SK-N-SH (cell line): ENCODE measurements at regions not wholly inside any gene's neighbourhood (a gene's known extent, or its start where the extent isn't known, plus 50 kb on each side); places are given as distances from the start of the nearest gene placed in this dataset.

Experiments
- CTCF ChIA-PET: fragments of 300-600, 350-600 bp; formaldehyde crosslinking; extraction: SDS; loops from one replicate; lab custom pipeline; 2021; lab: Yijun Ruan, JAX
- POLR2A ChIA-PET: fragments of 350-600 bp; sonication (Branson Sonifier 250); formaldehyde crosslinking; extraction: SDS; loops from one replicate; lab custom pipeline; 2020; ENCODE audit warnings: antibody characterized with exemption, inconsistent platforms; lab: Yijun Ruan, JAX
- DNase-seq: peaks from one replicate; pipeline ENCODE4 v3.0.0; 2012
- H2AFZ ChIP-seq: fragments of 200-600 bp; sonication (generic); 2 replicates; pipeline ENCODE4 v1.8.1; 2016; ENCODE audit warnings: antibody characterized with exemption, mild to moderate bottlenecking, low read depth
- H3F3A ChIP-seq: fragments of 200-600 bp; sonication (generic); replicated peaks from 2 replicates; pipeline ENCODE3; 2016; ENCODE audit warnings: antibody characterized with exemption, mild to moderate bottlenecking; ENCODE audit not compliant: insufficient read depth
- H3K27ac ChIP-seq, 2 experiments: fragments of 200-500 bp in 1 of 2; fragments of 200-600 bp in 1 of 2; sonication (Bioruptor generic) in 1 of 2; sonication (generic), shearing (Covaris generic) in 1 of 2; 2 replicates each; pipeline versions ENCODE4 v1.5.1 to v1.6.1; 2014 to 2016; ENCODE audit warnings: low read depth in 2 of 2, inconsistent platforms in 1 of 2, low read length in 1 of 2, mild to moderate bottlenecking in 1 of 2, mixed read lengths in 1 of 2
- H3K27me3 ChIP-seq: fragments of 200-600 bp; sonication (generic), shearing (Covaris generic); 2 replicates; pipeline ENCODE4 v1.6.1; 2016; ENCODE audit warnings: mixed run types; ENCODE audit not compliant: insufficient read depth
- H3K36me3 ChIP-seq, 2 experiments: fragments of 200-500 bp in 1 of 2; fragments of 200-600 bp in 1 of 2; sonication (Bioruptor generic) in 1 of 2; sonication (generic) in 1 of 2; replicated peaks in 1 of 2; 2 replicates each; pipeline versions ENCODE3 to v1.5.1; 2014 to 2016; ENCODE audit warnings: low read length in 1 of 2, mild to moderate bottlenecking in 1 of 2; ENCODE audit not compliant: insufficient read depth in 2 of 2, control insufficient read depth in 1 of 2
- H3K4me1 ChIP-seq, 2 experiments: fragments of 200-500 bp in 1 of 2; fragments of 200-600 bp in 1 of 2; sonication (Bioruptor generic) in 1 of 2; sonication (generic), shearing (Covaris generic) in 1 of 2; 2 replicates each; pipeline versions ENCODE4 v1.5.1 to v1.6.1; 2014 to 2016; ENCODE audit warnings: low read depth in 1 of 2, low read length in 1 of 2, mixed run types in 1 of 2; ENCODE audit not compliant: insufficient read depth in 2 of 2, control insufficient read depth in 1 of 2
- H3K4me2 ChIP-seq: fragments of 200-600 bp; sonication (generic), shearing (Covaris generic); 2 replicates; pipeline ENCODE4 v1.6.1; 2017; ENCODE audit warnings: mixed run types
- H3K4me3 ChIP-seq, 2 experiments: fragments of 200-500 bp in 1 of 2; fragments of 200-600 bp in 1 of 2; sonication (Bioruptor generic) in 1 of 2; sonication (generic), shearing (Covaris generic) in 1 of 2; 2 replicates each; pipeline versions ENCODE4 v1.5.1 to v1.8.1; 2014 to 2016; ENCODE audit warnings: low read depth in 2 of 2, inconsistent platforms in 1 of 2, low read length in 1 of 2, mild to moderate bottlenecking in 1 of 2, mixed read lengths in 1 of 2, moderate library complexity in 1 of 2
- H3K79me2 ChIP-seq: fragments of 200-600 bp; sonication (generic); 2 replicates; pipeline ENCODE4 v1.8.1; 2017; ENCODE audit warnings: mild to moderate bottlenecking; ENCODE audit not compliant: insufficient read depth
- H3K9ac ChIP-seq: fragments of 200-600 bp; sonication (generic); 2 replicates; pipeline ENCODE4 v1.6.1; 2017; ENCODE audit warnings: mixed run types
- H3K9me2 ChIP-seq: fragments of 200-600 bp; sonication (generic); 2 replicates; pipeline ENCODE4 v1.6.1; 2017; ENCODE audit warnings: mixed run types
- H3K9me3 ChIP-seq: fragments of 200-600 bp; sonication (generic); 2 replicates; pipeline ENCODE4 v1.6.1; 2017; ENCODE audit warnings: mixed run types, mild to moderate bottlenecking, moderate library complexity
- H4K20me1 ChIP-seq: fragments of 200-600 bp; sonication (generic); 2 replicates; pipeline ENCODE4 v1.6.1; 2017; ENCODE audit warnings: mild to moderate bottlenecking, mixed run types; ENCODE audit not compliant: insufficient read depth
- CHD2 ChIP-seq: fragments of 150-350 bp; IDR thresholded peaks from 2 replicates; pipeline ENCODE4 v1.6.1; 2018; ENCODE audit warnings: low read length; ENCODE audit not compliant: partially characterized antibody
- JUND ChIP-seq: IDR thresholded peaks from 2 replicates; pipeline ENCODE4 v1.4.0; 2012
- NFIC ChIP-seq: IDR thresholded peaks from 2 replicates; pipeline ENCODE4 v1.4.0; 2012; ENCODE audit warnings: borderline replicate concordance
- NRF1 ChIP-seq: IDR thresholded peaks from 2 replicates; pipeline ENCODE4 v1.6.1; 2012; ENCODE audit warnings: low read depth, mild to moderate bottlenecking, low read length
- PBX3 ChIP-seq: IDR thresholded peaks from 2 replicates; pipeline ENCODE4; 2012
- RCOR1 ChIP-seq: fragments of 150-350 bp; IDR thresholded peaks from 2 replicates; pipeline ENCODE4 v1.6.1; 2017; ENCODE audit warnings: antibody characterized with exemption, low read length
- RFX5 ChIP-seq: IDR thresholded peaks from 2 replicates; pipeline ENCODE4 v1.6.1; 2012; ENCODE audit warnings: mild to moderate bottlenecking, improper control_type of control experiment, low read length
- RXRA ChIP-seq: IDR thresholded peaks from 2 replicates; pipeline ENCODE4 v1.4.0; 2012; ENCODE audit warnings: low read depth, mild to moderate bottlenecking, borderline replicate concordance
- SIN3A ChIP-seq: IDR thresholded peaks from 2 replicates; pipeline ENCODE4 v1.6.1; 2012; ENCODE audit warnings: low read depth, mild to moderate bottlenecking, low read length, moderate library complexity, borderline replicate concordance
- TCF12 ChIP-seq: IDR thresholded peaks from 2 replicates; pipeline ENCODE4 v1.4.0; 2012
- TEAD4 ChIP-seq: IDR thresholded peaks from 2 replicates; pipeline ENCODE4 v1.4.0; 2012; ENCODE audit warnings: mild to moderate bottlenecking, borderline replicate concordance; ENCODE audit not compliant: insufficient read depth
- USF1 ChIP-seq: IDR thresholded peaks from 2 replicates; pipeline ENCODE4 v1.4.0; 2012; ENCODE audit warnings: low read depth, borderline replicate concordance
- USF2 ChIP-seq: fragments of 150-350 bp; IDR thresholded peaks from 2 replicates; pipeline ENCODE4 v1.6.1; 2017; ENCODE audit warnings: antibody characterized with exemption, low read length, low read depth, borderline replicate concordance
- WGBS: methylation state at CpG from one replicate; pipeline ENCODE4 v1.1.6; 2017; ENCODE audit warnings: low lambda C conversion rate; 5-methylcytosine and 5-hydroxymethylcytosine counted together

- Histone ChIP-seq H4K20me1 (no peaks in the 10 kb centered on the region), H3K27ac (no peak overlapping the region), H3K9ac (no peak overlapping the region), H3K79me2 (no peaks in the 10 kb centered on the region), H3F3A (peaks cover 5% of the 10 kb centered on the region), H3K27me3 (no peaks in the 10 kb centered on the region), H3K9me3 (no peaks in the 10 kb centered on the region), H3K36me3 (no peaks in the 10 kb centered on the region), H3K4me2 (no peak overlapping the region), H2AFZ (no peak overlapping the region), H3K9me2 (no peaks in the 10 kb centered on the region), H3K4me1 (peaks cover 2 to 11% of the 10 kb centered on the region in 2 experiments; a peak in 3 of 4 replicates), H3K4me3 (no peak overlapping the region)
- no peak for TF ChIP-seq PBX3
- no peak for TF ChIP-seq USF2
- TF ChIP-seq TCF12, result no peak
- no peak for TF ChIP-seq SIN3A
- no peak for TF ChIP-seq TEAD4
- no peak for TF ChIP-seq RXRA
- TF ChIP-seq JUND, result no peak
- TF ChIP-seq CHD2, result no peak
- no peak for DNase-seq
- POLR2A ChIA-PET, result no interaction called here
- CTCF ChIA-PET, result interaction anchor here (1.0 kb wide), 1 partner anchor 137 kb away, joined by 3 read pairs; no protein-coding TSS in a partner anchor
- WGBS, result 59% methylated on average over 3 of the region's 3 CpGs
These were observed 140.8 kb downstream of the PCDH7 start for GRCh38 chr4:30860978-30861377.

GRCh38 chr4:30862196-30862595 lies 142.0 kb downstream of the PCDH7 start:
- Histone ChIP-seq H3K79me2 (no peaks in the 10 kb centered on the region), H4K20me1 (no peaks in the 10 kb centered on the region), H3K4me2 (no peak overlapping the region), H3K36me3 (no peaks in the 10 kb centered on the region), H3K9me3 (no peaks in the 10 kb centered on the region), H3K4me1 (peaks cover 2 to 11% of the 10 kb centered on the region in 2 experiments; a peak in 3 of 4 replicates)
- DNase-seq, result no peak
- TF ChIP-seq USF1, result no peak
- no peak for TF ChIP-seq RCOR1
- no peak for TF ChIP-seq RFX5
- TF ChIP-seq NFIC, result no peak
- TF ChIP-seq RXRA, result no peak
- TF ChIP-seq NRF1, result no peak
- TF ChIP-seq, all 33 proteins: peak for 0
- CTCF ChIA-PET, result interaction anchor here (0.7 to 1.0 kb wide), 4 partner anchors 13 to 138 kb away, joined by 3 read pairs; no protein-coding TSS in a partner anchor
- H3F3A ChIP-seq, result peaks cover 5% of the 10 kb centered on the region
- H3K9me2 ChIP-seq, result no peaks in the 10 kb centered on the region
- no peak overlapping the region for H3K27ac ChIP-seq
- POLR2A ChIA-PET, result no interaction called here
- WGBS, result 67% methylated on average over 1 of the region's 1 CpG
- H3K4me3 ChIP-seq, result no peak overlapping the region
- H3K9ac ChIP-seq, result no peak overlapping the region
- no peak overlapping the region for H2AFZ ChIP-seq
- no peaks in the 10 kb centered on the region for H3K27me3 ChIP-seq
